ENCODE measurements at regions not wholly inside any gene's neighbourhood (a gene's known extent, or its start where the extent isn't known, plus 50 kb on each side); places are given as distances from the start of the nearest gene placed in this dataset.

GRCh38 chr2:19706332-19706731, 195.5 kb downstream of the TTC32 start:
- H3K27ac ChIP-seq: no peak overlapping the region
- H3K36me3 ChIP-seq: no peaks in the 10 kb centered on the region
- no peak for DNase-seq
- TF ChIP-seq CTCF (IDR thresholded peaks at IDR 0.05): no peak
- no peak overlapping the region for H3K4me3 ChIP-seq
- intact Hi-C loops (cut with DNase I): no loop called here
- H3K27me3 ChIP-seq: no peaks in the 10 kb centered on the region
- peaks cover 0 to 2% (median 0%) of the 10 kb centered on the region in 11 donors for H3K9me3 ChIP-seq
- H3K4me1 ChIP-seq: peaks cover 0 to 15% (median 3%) of the 10 kb centered on the region in 9 donors
- ATAC-seq: no peak

GRCh38 chr2:19702267-19702666, 199.5 kb downstream of the TTC32 start:
- Histone ChIP-seq H3K36me3 (no peaks in the 10 kb centered on the region), H3K27me3 (no peaks in the 10 kb centered on the region), H3K27ac (no peak overlapping the region), H3K4me1 (no peaks in the 10 kb centered on the region), H3K4me3 (no peak overlapping the region), H3K9me3 (peaks cover 0 to 11% (median 0%) of the 10 kb centered on the region in 11 donors)
- ATAC-seq: no peak
- 81 to 88% methylated on average over 4 of the region's 4 CpGs for WGBS, 2 donors
- DNase-seq: no peak
- intact Hi-C loops (cut with DNase I): no loop called here
- no peak for TF ChIP-seq CTCF (IDR thresholded peaks at IDR 0.05)

GRCh38 chr2:19700861-19701585, 200.8 kb downstream of the TTC32 start:
- H3K9me3 ChIP-seq: peaks cover 0 to 24% (median 10%) of the 10 kb centered on the region in 11 donors
- no peaks in the 10 kb centered on the region for H3K36me3 ChIP-seq
- H3K27me3 ChIP-seq: no peaks in the 10 kb centered on the region
- TF ChIP-seq CTCF (IDR thresholded peaks at IDR 0.05): no peak
- intact Hi-C loops (cut with DNase I): no loop called here
- no peaks in the 10 kb centered on the region for H3K4me1 ChIP-seq
- DNase-seq (no peak), ATAC-seq (no peak)
- no peak overlapping the region for H3K4me3 ChIP-seq
- H3K27ac ChIP-seq: no peak overlapping the region
- WGBS, 2 donors: 88 to 93% methylated on average over 10 of the region's 10 CpGs

- no peaks in the 10 kb centered on the region for H3K27me3 ChIP-seq
- H3K36me3 ChIP-seq: no peaks in the 10 kb centered on the region
- 84 to 85% methylated on average over 2 of the region's 2 CpGs for WGBS, 2 donors
- no peak for DNase-seq
- no peak for TF ChIP-seq CTCF (IDR thresholded peaks at IDR 0.05)
- H3K4me3 ChIP-seq: no peak overlapping the region
- no peaks in the 10 kb centered on the region for H3K4me1 ChIP-seq
- no peak overlapping the region for H3K27ac ChIP-seq
- intact Hi-C loops (cut with DNase I): no loop called here
- ATAC-seq: no peak
- peaks cover 0 to 24% (median 10%) of the 10 kb centered on the region in 11 donors for H3K9me3 ChIP-seq
These were observed 204.7 kb downstream of the TTC32 start for GRCh38 chr2:19697131-19697530.
